ENCODE measurements at regions not wholly inside any gene's neighbourhood (a gene's known extent, or its start where the extent isn't known, plus 50 kb on each side); places are given as distances from the start of the nearest gene placed in this dataset.

GRCh38 chr13:80671773-80672172 lies 330.8 kb upstream of the SPRY2 start (continued):
- TF ChIP-seq REST (IDR thresholded peaks at IDR 0.05): no peak

- H3K4me2 ChIP-seq: no peak overlapping the region
- no peak for ATAC-seq
- ChIA-PET POLR2A (no interaction called here), CTCF (no interaction called here)
- no peak overlapping the region for H3K4me3 ChIP-seq
- no peak for DNase-seq (ENCODE audit: low read depth in 1 of 2, low spot score in 1 of 2)
- FAIRE-seq: no peak
- H3K9me3 ChIP-seq: no peaks in the 10 kb centered on the region
- H3K4me1 ChIP-seq: no peaks in the 10 kb centered on the region
- WGBS (ENCODE audit: missing lambda C conversion rate): 45% methylated on average over 1 of the region's 1 CpG
- H3K27ac ChIP-seq: no peak overlapping the region
- no peak for TF ChIP-seq JUN (IDR thresholded peaks at IDR 0.05)
- no peak for TF ChIP-seq CEBPB (IDR thresholded peaks at IDR 0.05)
- TF ChIP-seq MYC (IDR thresholded peaks at IDR 0.05; ENCODE audit: borderline replicate concordance, low read length): no peak
- TF ChIP-seq GATA3 (IDR thresholded peaks at IDR 0.05; ENCODE audit: borderline replicate concordance): no peak
- TF ChIP-seq MAZ (IDR thresholded peaks at IDR 0.05; ENCODE audit: borderline replicate concordance, low read depth, low read length): no peak
- no peak for TF ChIP-seq BHLHE40 (IDR thresholded peaks at IDR 0.05; ENCODE audit: low read depth, low read length)
- no peak for TF ChIP-seq EHMT2 (IDR thresholded peaks at IDR 0.05; ENCODE audit: low read depth)
- no peak for TF ChIP-seq EHF (CRISPR knock-in tag; IDR thresholded peaks at IDR 0.05)
- TF ChIP-seq NFE2L2 (conservative IDR thresholded peaks at IDR 0.05; ENCODE audit: low read length): no peak
- TF ChIP-seq HOXB5 (CRISPR knock-in tag; IDR thresholded peaks at IDR 0.05): no peak
- TF ChIP-seq HMGXB4 (CRISPR knock-in tag; IDR thresholded peaks at IDR 0.05; ENCODE audit: borderline replicate concordance): no peak
- TF ChIP-seq POLR2A (IDR thresholded peaks at IDR 0.05; ENCODE audit: low read length): no peak
- no peak for TF ChIP-seq HDAC2 (IDR thresholded peaks at IDR 0.05)
- no peak for TF ChIP-seq RFX5 (IDR thresholded peaks at IDR 0.05)
- TF ChIP-seq ZSCAN20 (CRISPR knock-in tag; IDR thresholded peaks at IDR 0.05): no peak
- TF ChIP-seq RCOR1 (IDR thresholded peaks at IDR 0.05; ENCODE audit: low read depth, low read length): no peak
- TF ChIP-seq REST (IDR thresholded peaks at IDR 0.05): no peak
- no peak for TF ChIP-seq JUNB (IDR thresholded peaks at IDR 0.05)
- TF ChIP-seq ELK1 (IDR thresholded peaks at IDR 0.05; ENCODE audit: low read depth, low read length): no peak
Measured at GRCh38 chr13:80669112-80669511, 328.2 kb upstream of the SPRY2 start.

All from A549 (cell line).